H1 (cell line): ENCODE measurements at regions not wholly inside any gene's neighbourhood (a gene's known extent, or its start where the extent isn't known, plus 50 kb on each side); places are given as distances from the start of the nearest gene placed in this dataset.

Experiments used
- CHD2 ChIP-seq: IDR thresholded peaks from 2 replicates; pipeline ENCODE4 v1.6.1; 2012; ENCODE audit warnings: low read length, improper control_type of control experiment
- POU5F1 ChIP-seq: IDR thresholded peaks from 2 replicates; pipeline ENCODE4 v1.6.1; 2011; ENCODE audit warnings: low read depth, mild to moderate bottlenecking, low read length, moderate library complexity
- RNF2 ChIP-seq: fragments of 200-900, 300-1000 bp; sonication (generic); IDR thresholded peaks from 2 replicates; pipeline ENCODE4 v1.7.1; 2016; ENCODE audit warnings: borderline replicate concordance, low read depth, mild to moderate bottlenecking, antibody characterized with exemption, low read length; ENCODE audit not compliant: poor library complexity, severe bottlenecking; ENCODE audit errors: missing control alignments
- RXRA ChIP-seq: IDR thresholded peaks from 2 replicates; pipeline ENCODE4 v1.6.1; 2011; ENCODE audit warnings: low read depth, mild to moderate bottlenecking, low read length, moderate library complexity; ENCODE audit not compliant: insufficient read depth

DNA sequence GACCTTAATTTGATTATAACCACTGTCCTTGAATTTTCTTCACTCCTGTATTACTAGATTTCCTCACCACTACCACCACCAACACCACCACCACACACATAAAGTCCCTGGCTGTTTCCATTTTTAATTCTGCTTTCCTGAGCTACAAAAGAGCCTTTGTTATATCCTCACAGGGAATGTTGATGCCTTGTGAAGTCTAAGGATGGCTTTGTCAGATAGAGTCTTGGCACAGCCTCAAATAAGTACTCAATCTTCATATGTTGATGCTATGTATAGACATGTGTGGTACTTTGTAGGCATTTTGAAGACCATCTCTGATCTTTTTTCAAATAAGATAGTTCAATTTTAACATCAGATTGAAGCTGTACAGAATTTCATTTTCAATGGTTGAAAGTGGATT, 1016.7 kb upstream of the LCORL start (continued):
- TF ChIP-seq RXRA (no peak), CHD2 (no peak), POU5F1 (no peak), RNF2 (no peak)
